CD4-positive, alpha-beta T cell (primary cell): ENCODE measurements at regions not wholly inside any gene's neighbourhood (a gene's known extent, or its start where the extent isn't known, plus 50 kb on each side); places are given as distances from the start of the nearest gene placed in this dataset. TPM values are rescaled to one million over a fixed set of nuclear protein-coding genes. Genes with fewer than 3 reads are reported as not detected.

Experiments
- ATAC-seq: fragments of 200-7000 bp; cut with Tn5 transposase; one replicate; pipeline ENCODE4 v1.10.0; 2022; ENCODE audit warnings: mild to moderate bottlenecking; ENCODE audit not compliant: poor library complexity
- CTCF ChIA-PET: fragments of 350-600 bp; sonication (Branson Sonifier 250); formaldehyde crosslinking; loops from one replicate; lab custom pipeline; 2021; ENCODE audit warnings: antibody characterized with exemption, inconsistent platforms; lab: Charles Lee
- POLR2A ChIA-PET: fragments of 350-600 bp; sonication (Branson Sonifier 250); formaldehyde crosslinking; loops from one replicate; lab custom pipeline; 2021; ENCODE audit warnings: antibody characterized with exemption, inconsistent platforms; lab: Charles Lee
- DNase-seq, 14 experiments: peaks; one replicate each; pipeline ENCODE4 v3.0.0-alpha.2; 2013 to 2020; ENCODE audit warnings: mixed read lengths in 2 of 14
- H3K27ac ChIP-seq, 2 donors: one replicate each; pipeline versions ENCODE4 v1.5.1 to v1.7.0; 2013; ENCODE audit warnings: low read length in 2 of 2, low read depth in 1 of 2, mild to moderate bottlenecking in 1 of 2
- H3K27me3 ChIP-seq, 2 experiments: 1 replicate in 1 of 2; 2 replicates in 1 of 2; pipeline versions ENCODE4 v1.6.1 to v1.7.0; 2013; ENCODE audit warnings: low read length in 2 of 2, control low read depth in 1 of 2, mild to moderate bottlenecking in 1 of 2, moderate library complexity in 1 of 2; ENCODE audit not compliant: insufficient read depth in 2 of 2, control insufficient read depth in 1 of 2
- H3K36me3 ChIP-seq: one replicate; pipeline ENCODE4 v1.6.1; 2013; ENCODE audit warnings: low read length, control low read depth; ENCODE audit not compliant: insufficient read depth
- H3K4me1 ChIP-seq: one replicate; pipeline ENCODE4 v1.6.1; 2013; ENCODE audit warnings: low read length, control low read depth; ENCODE audit not compliant: insufficient read depth
- H3K4me3 ChIP-seq: one replicate; pipeline ENCODE4 v1.5.1; 2013; ENCODE audit warnings: mild to moderate bottlenecking, low read length, moderate library complexity
- H3K9me3 ChIP-seq, 2 experiments: 1 replicate in 1 of 2; 2 replicates in 1 of 2; pipeline versions ENCODE4 v1.6.1 to v1.7.0; 2013; ENCODE audit warnings: low read length in 2 of 2, mild to moderate bottlenecking in 2 of 2, control low read depth in 1 of 2, moderate library complexity in 1 of 2; ENCODE audit not compliant: control insufficient read depth in 1 of 2, insufficient read depth in 1 of 2
- H3K27ac Mint-ChIP-seq: one replicate; pipeline ENCODE4 v1.8.0; 2020; ENCODE audit warnings: mixed read lengths
- H3K27me3 Mint-ChIP-seq: one replicate; pipeline ENCODE4 v1.8.0; 2021; ENCODE audit warnings: mixed read lengths
- H3K36me3 Mint-ChIP-seq: one replicate; pipeline ENCODE4 v1.8.0; 2021; ENCODE audit warnings: low read depth, mixed read lengths
- H3K4me1 Mint-ChIP-seq: one replicate; pipeline ENCODE4 v1.8.0; 2021; ENCODE audit warnings: low read depth, mixed read lengths
- H3K4me3 Mint-ChIP-seq: one replicate; pipeline ENCODE4 v1.8.0; 2020; ENCODE audit warnings: mild to moderate bottlenecking, mixed read lengths
- H3K9me3 Mint-ChIP-seq: one replicate; pipeline ENCODE4 v1.8.0; 2020; ENCODE audit warnings: mixed read lengths
- intact Hi-C, 2 experiments: fragments of 100-400 bp; cut with DNase I in 1 of 2; cut with micrococcal nuclease in 1 of 2; formaldehyde crosslinking; loops; one replicate each; pipeline versions ENCODE4 v1.15.1 to v1.9.0; 2023 to 2025; cut with DNase I, micrococcal nuclease
- microRNA-seq: library from miRNA; unstranded; fragments of <30 nt; microRNA quantifications from one replicate; pipeline ENCODE4 v1.2.0, GENCODE V29; 2021; ENCODE audit warnings: borderline microRNAs expressed, borderline replicate concordance
- TF ChIP-seq, protein P1 (sequence below): fragments of 200-600 bp; IDR thresholded peaks from one replicate; pipeline ENCODE4 v1.8.0; 2022; ENCODE audit warnings: antibody characterized with exemption, mild to moderate bottlenecking

DNA sequence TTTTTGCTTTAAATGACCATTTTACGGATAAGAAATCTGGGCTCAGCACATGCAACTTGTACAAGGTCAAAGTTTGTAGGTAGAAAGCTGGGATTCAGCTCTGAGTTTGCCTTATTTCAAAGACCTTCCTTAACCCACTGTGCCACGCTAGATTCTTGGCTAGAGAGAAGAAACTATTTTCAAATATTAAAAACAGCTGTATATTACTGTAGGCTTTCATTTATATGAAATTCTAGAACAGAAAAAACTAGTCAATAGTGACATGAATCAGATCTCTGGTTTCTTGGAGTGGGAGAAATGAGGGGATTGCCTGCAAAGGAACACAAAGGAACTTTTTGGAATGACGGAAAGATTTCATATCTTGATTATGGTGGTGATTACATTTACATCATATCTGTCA, 53.0 kb upstream of the C1GALT1 start:
- ChIA-PET POLR2A (no interaction called here), CTCF (no interaction called here)
- Mint-ChIP-seq H3K9me3 (no peaks in the 10 kb centered on the region), H3K4me3 (no peak overlapping the region), H3K36me3 (no peaks in the 10 kb centered on the region), H3K27ac (no peak overlapping the region), H3K4me1 (peaks cover 6% of the 10 kb centered on the region), H3K27me3 (no peaks in the 10 kb centered on the region)
- no peaks in the 10 kb centered on the region for H3K27me3 ChIP-seq
- H3K27ac ChIP-seq, result no peak overlapping the region
- no peak overlapping the region for H3K4me3 ChIP-seq
- DNase-seq (no peak), ATAC-seq (no peak)
- no peaks in the 10 kb centered on the region for H3K36me3 ChIP-seq
- TF ChIP-seq, protein P1, sequence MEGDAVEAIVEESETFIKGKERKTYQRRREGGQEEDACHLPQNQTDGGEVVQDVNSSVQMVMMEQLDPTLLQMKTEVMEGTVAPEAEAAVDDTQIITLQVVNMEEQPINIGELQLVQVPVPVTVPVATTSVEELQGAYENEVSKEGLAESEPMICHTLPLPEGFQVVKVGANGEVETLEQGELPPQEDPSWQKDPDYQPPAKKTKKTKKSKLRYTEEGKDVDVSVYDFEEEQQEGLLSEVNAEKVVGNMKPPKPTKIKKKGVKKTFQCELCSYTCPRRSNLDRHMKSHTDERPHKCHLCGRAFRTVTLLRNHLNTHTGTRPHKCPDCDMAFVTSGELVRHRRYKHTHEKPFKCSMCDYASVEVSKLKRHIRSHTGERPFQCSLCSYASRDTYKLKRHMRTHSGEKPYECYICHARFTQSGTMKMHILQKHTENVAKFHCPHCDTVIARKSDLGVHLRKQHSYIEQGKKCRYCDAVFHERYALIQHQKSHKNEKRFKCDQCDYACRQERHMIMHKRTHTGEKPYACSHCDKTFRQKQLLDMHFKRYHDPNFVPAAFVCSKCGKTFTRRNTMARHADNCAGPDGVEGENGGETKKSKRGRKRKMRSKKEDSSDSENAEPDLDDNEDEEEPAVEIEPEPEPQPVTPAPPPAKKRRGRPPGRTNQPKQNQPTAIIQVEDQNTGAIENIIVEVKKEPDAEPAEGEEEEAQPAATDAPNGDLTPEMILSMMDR, result no peak
- no peaks in the 10 kb centered on the region for H3K9me3 ChIP-seq
- intact Hi-C loops, result no loop called here
- no peaks in the 10 kb centered on the region for H3K4me1 ChIP-seq

DNA sequence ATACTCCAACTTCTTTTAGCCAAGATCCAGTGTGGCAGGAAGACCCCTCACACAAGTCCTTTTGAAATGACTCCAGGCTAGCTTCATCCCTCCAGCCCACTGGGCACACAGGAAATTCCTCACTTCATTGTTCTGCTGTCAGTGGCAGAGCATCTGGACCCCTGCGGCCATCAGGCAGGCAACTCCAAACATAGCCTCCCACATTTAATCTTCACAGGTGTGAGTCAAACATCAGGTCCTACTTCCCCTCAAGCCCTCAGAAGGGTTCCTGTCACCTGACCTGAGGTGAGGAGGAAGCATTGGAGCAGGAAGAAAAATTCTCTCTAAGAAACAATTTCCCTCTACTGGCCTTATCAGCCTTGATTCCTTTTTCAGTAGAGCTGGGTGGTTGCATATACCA, 51.1 kb upstream of the C1GALT1 start:
- no peak for DNase-seq
- ChIA-PET POLR2A (no interaction called here), CTCF (no interaction called here)
- peaks cover 13% of the 10 kb centered on the region for H3K4me1 Mint-ChIP-seq
- intact Hi-C loops, result no loop called here
- H3K36me3 ChIP-seq, result no peaks in the 10 kb centered on the region
- no peak for ATAC-seq
- no peaks in the 10 kb centered on the region for H3K9me3 ChIP-seq
- H3K4me3 ChIP-seq, result no peak overlapping the region
- H3K27ac ChIP-seq, result no peak overlapping the region
- H3K27me3 Mint-ChIP-seq, result no peaks in the 10 kb centered on the region
- H3K4me3 Mint-ChIP-seq, result no peak overlapping the region
- H3K4me1 ChIP-seq, result no peaks in the 10 kb centered on the region
- TF ChIP-seq, protein P1, result no peak
- H3K27me3 ChIP-seq, result no peaks in the 10 kb centered on the region
- H3K9me3 Mint-ChIP-seq, result no peaks in the 10 kb centered on the region
- H3K36me3 Mint-ChIP-seq, result no peaks in the 10 kb centered on the region
- no peak overlapping the region for H3K27ac Mint-ChIP-seq

Small RNA genes lying in the stretch of these regions (microRNA-seq; reads per million reads assigned to microRNA genes)
- gene MIR3683, result not detected
